ENCODE measurements at regions not wholly inside any gene's neighbourhood (a gene's known extent, or its start where the extent isn't known, plus 50 kb on each side); places are given as distances from the start of the nearest gene placed in this dataset.
A peak's percentile ranks its signal among the peaks of the same experiment; 100 is the strongest.
"Not testable (repeated sequence)": the region's sequence is repeated elsewhere in the genome, so short reads cannot be mapped to it uniquely, and the experiment has no call there.

- DNase-seq (ENCODE audit: low read depth), result no peak
Measured at GRCh38 chr10:33703501-33704213, 369.2 kb upstream of the NRP1 start.

GRCh38 chr10:33698033-33698432 lies 363.6 kb upstream of the NRP1 start:
- no peak for DNase-seq (ENCODE audit: low read depth)

GRCh38 chr10:33697016-33697415 lies 362.5 kb upstream of the NRP1 start:
- no peak for DNase-seq (ENCODE audit: low read depth)

- no peak for DNase-seq (ENCODE audit: low read depth)
Measured at GRCh38 chr10:33695536-33695935, 361.1 kb upstream of the NRP1 start.

GRCh38 chr10:33690536-33690935 lies 356.1 kb upstream of the NRP1 start:
- DNase-seq (ENCODE audit: low read depth), result not testable (repeated sequence)

- no peak for DNase-seq (ENCODE audit: low read depth)
Measured at GRCh38 chr10:33688506-33688905, 354.0 kb upstream of the NRP1 start.

GRCh38 chr10:33684211-33684611 lies 349.7 kb upstream of the NRP1 start:
- no peak for DNase-seq (ENCODE audit: low read depth)

- no peak for DNase-seq (ENCODE audit: low read depth)
Measured at GRCh38 chr10:33681595-33681994, 347.1 kb upstream of the NRP1 start.

- DNase-seq (ENCODE audit: low read depth), result no peak
Measured at GRCh38 chr10:33680036-33680435, 345.6 kb upstream of the NRP1 start.

- DNase-seq (ENCODE audit: low read depth), result no peak
Measured at GRCh38 chr10:33676606-33677339, 342.3 kb upstream of the NRP1 start.

- DNase-seq (ENCODE audit: low read depth), result no peak
Measured at GRCh38 chr10:33674986-33675599, 340.6 kb upstream of the NRP1 start.

GRCh38 chr10:33674491-33674890 lies 340.0 kb upstream of the NRP1 start:
- no peak for DNase-seq (ENCODE audit: low read depth)

- DNase-seq (ENCODE audit: low read depth), result no peak
Measured at GRCh38 chr10:33673839-33674415, 339.5 kb upstream of the NRP1 start.

GRCh38 chr10:33669904-33670303 lies 335.4 kb upstream of the NRP1 start:
- DNase-seq (ENCODE audit: low read depth), result no peak

GRCh38 chr10:33666686-33667480 lies 332.4 kb upstream of the NRP1 start:
- no peak for DNase-seq (ENCODE audit: low read depth)

GRCh38 chr10:33665501-33665900 lies 331.0 kb upstream of the NRP1 start:
- DNase-seq (ENCODE audit: low read depth), result peak; percentile 22

- no peak for DNase-seq (ENCODE audit: low read depth)
Measured at GRCh38 chr10:33664070-33664469, 329.6 kb upstream of the NRP1 start.

- DNase-seq (ENCODE audit: low read depth), result peak; percentile 51
Measured at GRCh38 chr10:33661580-33662336, 327.3 kb upstream of the NRP1 start.

GRCh38 chr10:33660329-33660728 lies 325.9 kb upstream of the NRP1 start:
- no peak for DNase-seq (ENCODE audit: low read depth)

- no peak for DNase-seq (ENCODE audit: low read depth)
Measured at GRCh38 chr10:33657913-33658312, 323.4 kb upstream of the NRP1 start.
